GM19035 (cell line): ENCODE measurements at regions not wholly inside any gene's neighbourhood (a gene's known extent, or its start where the extent isn't known, plus 50 kb on each side); places are given as distances from the start of the nearest gene placed in this dataset.
"Not testable (repeated sequence)": the region's sequence is repeated elsewhere in the genome, so short reads cannot be mapped to it uniquely, and the experiment has no call there.

Source experiments
- ATAC-seq: cut with Tn5 transposase; IDR thresholded peaks from one replicate; pipeline ENCODE4 v1.9.1; 2021; ENCODE audit not compliant: unreplicated experiment

DNA sequence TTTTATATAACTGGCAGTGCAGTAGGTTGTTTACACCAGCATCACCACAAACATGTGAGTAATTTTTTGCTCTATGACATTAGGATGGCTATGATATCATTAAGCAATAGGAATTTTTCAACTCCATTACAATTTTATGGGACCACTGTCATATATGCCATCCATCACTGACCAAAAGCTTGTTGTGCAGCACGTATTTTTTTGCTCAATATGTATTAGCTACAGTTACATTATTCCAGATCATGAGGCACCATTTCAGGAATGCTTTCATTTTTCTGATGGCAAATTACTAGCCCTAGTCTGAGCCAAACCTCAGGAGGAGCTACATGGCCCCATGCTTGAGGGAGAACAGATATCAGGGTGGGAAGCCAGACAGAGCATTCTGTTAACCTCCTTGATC is 56.8 kb upstream of the DCLK2 start:
- no peak for ATAC-seq

DNA sequence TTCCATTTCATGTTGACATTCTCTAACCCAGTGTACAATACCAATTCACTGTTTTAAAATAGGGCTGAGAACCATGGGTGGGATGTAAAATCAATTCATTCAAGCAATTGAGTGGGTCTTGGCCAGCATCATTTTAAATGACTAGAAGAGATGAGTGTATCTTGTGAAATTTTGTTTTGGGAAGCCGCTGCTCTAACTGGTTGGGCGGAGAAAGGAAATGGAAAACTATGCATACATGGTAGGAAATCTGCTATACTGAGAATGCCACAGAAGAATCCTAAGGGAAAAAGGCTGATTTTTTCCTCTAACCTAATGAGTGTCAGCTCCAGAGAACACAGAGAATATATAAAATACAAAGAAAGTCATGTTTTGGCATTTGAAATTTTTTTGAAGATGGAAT is 54.8 kb upstream of the DCLK2 start:
- ATAC-seq = no peak

DNA sequence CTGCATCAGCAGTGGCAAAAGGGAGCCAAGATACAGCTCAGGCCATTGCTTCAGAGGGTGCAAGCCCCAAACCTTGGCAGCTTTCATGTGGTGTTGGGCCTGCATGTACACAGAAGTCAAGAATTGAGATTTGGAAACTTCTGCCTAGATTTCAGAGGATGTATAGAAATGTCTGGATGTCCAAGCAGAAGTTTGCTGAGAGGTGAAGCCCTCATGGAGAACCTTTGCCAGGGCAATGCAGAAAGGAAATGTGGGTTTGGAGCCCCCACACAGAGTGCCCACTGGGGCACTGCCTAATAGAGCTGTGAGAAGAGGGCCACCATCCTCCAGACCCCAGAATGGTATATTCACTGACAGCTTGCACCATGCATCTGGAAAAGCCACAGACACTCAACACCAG is 51.3 kb upstream of the DCLK2 start:
- ATAC-seq = not testable (repeated sequence)
